ENCODE measurements at regions not wholly inside any gene's neighbourhood (a gene's known extent, or its start where the extent isn't known, plus 50 kb on each side); places are given as distances from the start of the nearest gene placed in this dataset.

DNA sequence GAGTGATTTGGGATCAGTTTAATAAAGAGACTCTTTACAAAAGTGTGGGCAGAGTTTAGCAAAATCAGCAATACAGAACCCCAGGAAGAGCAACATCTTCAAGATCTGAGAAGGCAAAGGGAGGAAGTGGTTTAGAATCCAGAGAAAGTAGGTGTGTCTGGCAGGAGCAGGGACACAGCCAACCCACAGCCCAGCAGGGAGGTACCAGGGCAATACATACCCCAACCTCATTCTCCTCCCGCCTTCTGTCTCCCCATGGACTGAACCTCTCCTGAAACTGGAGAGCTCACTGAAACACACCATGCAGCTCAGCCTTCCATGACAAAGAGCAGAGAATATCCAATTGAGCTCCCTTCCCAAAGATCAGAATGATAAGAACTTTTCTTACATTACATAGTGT lies 283.4 kb downstream of the PRELID2 start:
- H3K4me3 ChIP-seq (ENCODE audit: low read depth, low read length), result no peak overlapping the region
- ChIA-PET CTCF (no interaction called here), POLR2A (no interaction called here)
- TF ChIP-seq, protein P1, sequence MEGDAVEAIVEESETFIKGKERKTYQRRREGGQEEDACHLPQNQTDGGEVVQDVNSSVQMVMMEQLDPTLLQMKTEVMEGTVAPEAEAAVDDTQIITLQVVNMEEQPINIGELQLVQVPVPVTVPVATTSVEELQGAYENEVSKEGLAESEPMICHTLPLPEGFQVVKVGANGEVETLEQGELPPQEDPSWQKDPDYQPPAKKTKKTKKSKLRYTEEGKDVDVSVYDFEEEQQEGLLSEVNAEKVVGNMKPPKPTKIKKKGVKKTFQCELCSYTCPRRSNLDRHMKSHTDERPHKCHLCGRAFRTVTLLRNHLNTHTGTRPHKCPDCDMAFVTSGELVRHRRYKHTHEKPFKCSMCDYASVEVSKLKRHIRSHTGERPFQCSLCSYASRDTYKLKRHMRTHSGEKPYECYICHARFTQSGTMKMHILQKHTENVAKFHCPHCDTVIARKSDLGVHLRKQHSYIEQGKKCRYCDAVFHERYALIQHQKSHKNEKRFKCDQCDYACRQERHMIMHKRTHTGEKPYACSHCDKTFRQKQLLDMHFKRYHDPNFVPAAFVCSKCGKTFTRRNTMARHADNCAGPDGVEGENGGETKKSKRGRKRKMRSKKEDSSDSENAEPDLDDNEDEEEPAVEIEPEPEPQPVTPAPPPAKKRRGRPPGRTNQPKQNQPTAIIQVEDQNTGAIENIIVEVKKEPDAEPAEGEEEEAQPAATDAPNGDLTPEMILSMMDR (IDR thresholded peaks at IDR 0.05; ENCODE audit: insufficient read depth, low read depth, low read length), result no peak
- no peaks in the 10 kb centered on the region for H3K27me3 ChIP-seq (ENCODE audit: control insufficient read depth, insufficient read depth, low read length)
- DNase-seq (ENCODE audit: low read depth), result no peak
- no peaks in the 10 kb centered on the region for H3K36me3 ChIP-seq (ENCODE audit: control insufficient read depth, insufficient read depth, low read length)

DNA sequence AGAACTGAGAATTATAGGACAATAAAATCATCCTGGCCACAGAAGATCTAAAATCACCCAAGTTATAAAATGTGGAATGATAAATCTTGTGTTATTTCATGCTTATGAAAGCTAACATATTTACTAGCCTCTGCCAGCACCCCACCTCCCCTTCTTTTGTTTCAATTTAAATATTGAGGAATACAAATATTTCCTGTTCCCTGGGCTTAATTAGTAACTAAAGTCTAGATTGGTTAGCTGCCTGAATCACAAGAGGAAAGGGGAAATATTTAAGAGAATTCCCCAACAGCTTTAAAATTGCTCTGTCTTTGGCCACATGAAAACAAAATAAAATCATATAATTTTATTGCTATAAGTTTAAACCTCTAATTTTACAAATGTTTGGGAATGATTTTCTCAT lies 287.0 kb downstream of the PRELID2 start:
- ChIA-PET CTCF (interaction anchor here (0.7 kb wide), 1 partner anchor 17 kb away, joined by 3 read pairs; no protein-coding TSS in a partner anchor), POLR2A (no interaction called here)
- TF ChIP-seq, protein P1 (IDR thresholded peaks at IDR 0.05; ENCODE audit: insufficient read depth, low read depth, low read length), result no peak
- DNase-seq (ENCODE audit: low read depth), result peak; percentile 19
- Histone ChIP-seq H3K4me3 (ENCODE audit: low read depth, low read length) (no peak overlapping the region), H3K36me3 (ENCODE audit: control insufficient read depth, insufficient read depth, low read length) (no peaks in the 10 kb centered on the region), H3K27me3 (ENCODE audit: control insufficient read depth, insufficient read depth, low read length) (no peaks in the 10 kb centered on the region)

DNA sequence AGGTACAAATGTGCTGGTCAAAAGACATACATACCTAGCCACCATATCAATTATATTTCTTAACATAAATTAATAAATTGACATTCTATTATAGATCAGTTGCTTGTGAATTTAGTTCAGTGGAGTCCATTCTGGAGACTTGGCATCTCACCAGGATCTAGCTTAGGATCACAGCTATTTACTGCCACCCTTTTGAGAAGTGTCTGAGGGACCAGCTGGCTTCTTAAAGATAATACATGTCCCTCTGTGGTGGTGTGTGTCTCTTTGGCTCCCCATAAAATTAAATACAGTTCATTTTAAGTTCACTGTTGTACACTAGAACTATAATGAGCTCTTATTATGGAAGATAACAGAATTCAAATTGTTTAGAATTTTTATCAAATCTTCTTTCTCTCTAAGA lies 290.7 kb downstream of the PRELID2 start:
- no peaks in the 10 kb centered on the region for H3K36me3 ChIP-seq (ENCODE audit: control insufficient read depth, insufficient read depth, low read length)
- TF ChIP-seq, protein P1 (IDR thresholded peaks at IDR 0.05; ENCODE audit: insufficient read depth, low read depth, low read length), result no peak
- ChIA-PET POLR2A (no interaction called here), CTCF (interaction anchor here (1.1 kb wide), 1 partner anchor 24 kb away, joined by 3 read pairs; no protein-coding TSS in a partner anchor)
- H3K27me3 ChIP-seq (ENCODE audit: control insufficient read depth, insufficient read depth, low read length), result no peaks in the 10 kb centered on the region
- no peak for DNase-seq (ENCODE audit: low read depth)
- no peak overlapping the region for H3K4me3 ChIP-seq (ENCODE audit: low read depth, low read length)

DNA sequence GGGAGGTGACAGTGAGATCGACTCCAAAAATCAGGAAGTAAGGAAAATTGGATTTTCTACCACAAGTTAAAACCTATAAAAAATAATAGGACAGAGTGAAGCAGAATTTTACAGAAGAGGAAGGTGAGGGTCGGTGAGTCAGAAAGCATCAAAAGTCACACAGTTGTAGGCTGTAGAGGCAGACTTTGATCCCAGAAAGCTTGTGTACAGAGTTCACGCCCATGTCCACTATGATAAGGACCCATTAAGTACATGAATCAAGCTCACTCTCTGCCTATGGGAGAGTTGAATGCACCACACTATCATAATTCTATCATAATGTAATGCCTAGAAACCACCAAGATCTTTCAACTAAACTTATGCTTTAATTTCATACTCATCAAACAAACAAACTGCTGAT lies 291.2 kb downstream of the PRELID2 start:
- TF ChIP-seq, protein P1 (IDR thresholded peaks at IDR 0.05; ENCODE audit: insufficient read depth, low read depth, low read length), result no peak
- CTCF ChIA-PET, result interaction anchor here (1.1 kb wide), 1 partner anchor 24 kb away, joined by 3 read pairs; no protein-coding TSS in a partner anchor

DNA sequence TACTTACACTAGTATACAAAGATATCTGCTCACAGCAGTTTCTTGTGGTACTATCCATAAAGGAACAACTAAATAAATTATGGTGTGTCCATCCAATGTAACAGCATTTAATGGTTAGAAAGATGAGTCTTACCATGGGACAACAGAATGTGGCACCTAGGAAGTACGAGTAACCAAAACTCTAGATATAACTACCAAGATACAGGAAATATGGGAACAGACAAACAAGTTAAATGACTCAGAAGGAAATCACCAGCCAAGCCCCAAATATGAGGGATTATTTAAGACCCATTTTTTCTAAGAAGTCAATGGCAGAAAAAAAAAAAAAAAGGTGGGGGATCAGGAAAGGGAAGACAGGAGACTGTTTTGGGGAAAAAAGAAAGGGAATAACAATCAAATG lies 294.8 kb downstream of the PRELID2 start:
- ChIA-PET CTCF (no interaction called here), POLR2A (no interaction called here)
- Histone ChIP-seq H3K36me3 (ENCODE audit: control insufficient read depth, insufficient read depth, low read length) (no peaks in the 10 kb centered on the region), H3K27me3 (ENCODE audit: control insufficient read depth, insufficient read depth, low read length) (no peaks in the 10 kb centered on the region), H3K4me3 (ENCODE audit: low read depth, low read length) (no peak overlapping the region)
- no peak for DNase-seq (ENCODE audit: low read depth)
- TF ChIP-seq, protein P1 (IDR thresholded peaks at IDR 0.05; ENCODE audit: insufficient read depth, low read depth, low read length), result no peak

More for the DNA sequence above, 291.2 kb downstream of the PRELID2 start:
- no peaks in the 10 kb centered on the region for H3K27me3 ChIP-seq (ENCODE audit: control insufficient read depth, insufficient read depth, low read length)
- no peak for DNase-seq (ENCODE audit: low read depth)
- POLR2A ChIA-PET, result no interaction called here
- no peak overlapping the region for H3K4me3 ChIP-seq (ENCODE audit: low read depth, low read length)
- no peaks in the 10 kb centered on the region for H3K36me3 ChIP-seq (ENCODE audit: control insufficient read depth, insufficient read depth, low read length)
